SJCRH30 (cell line): ENCODE measurements at regions not wholly inside any gene's neighbourhood (a gene's known extent, or its start where the extent isn't known, plus 50 kb on each side); places are given as distances from the start of the nearest gene placed in this dataset.

Experiments
- DNase-seq, 2 experiments: peaks; one replicate each; pipeline ENCODE4 v3.0.0-alpha.2; 2015 to 2020
- H3K27ac ChIP-seq: fragments of 250-450 bp; sonication (Bioruptor Pico); 2 replicates; pipeline ENCODE4 v1.5.1; 2020; ENCODE audit warnings: mild to moderate bottlenecking, moderate library complexity
- H3K27me3 ChIP-seq: fragments of 250-450 bp; sonication (Bioruptor Pico); 2 replicates; pipeline ENCODE4 v1.5.1; 2020; ENCODE audit warnings: mild to moderate bottlenecking, moderate library complexity
- H3K36me3 ChIP-seq: fragments of 250-450 bp; sonication (Bioruptor Pico); 2 replicates; pipeline ENCODE4 v1.5.1; 2020; ENCODE audit warnings: mild to moderate bottlenecking, moderate library complexity
- H3K4me1 ChIP-seq: fragments of 250-450 bp; sonication (Bioruptor Pico); 2 replicates; pipeline ENCODE4 v1.5.1; 2020; ENCODE audit warnings: mild to moderate bottlenecking, moderate library complexity
- H3K4me3 ChIP-seq: fragments of 250-450 bp; sonication (Bioruptor Pico); 2 replicates; pipeline ENCODE4 v1.5.1; 2020; ENCODE audit warnings: mild to moderate bottlenecking, moderate library complexity
- H3K9me3 ChIP-seq: fragments of 250-450 bp; sonication (Bioruptor Pico); replicated peaks from 2 replicates; pipeline ENCODE4 v1.5.1; 2020; ENCODE audit warnings: mild to moderate bottlenecking, moderate library complexity

DNA sequence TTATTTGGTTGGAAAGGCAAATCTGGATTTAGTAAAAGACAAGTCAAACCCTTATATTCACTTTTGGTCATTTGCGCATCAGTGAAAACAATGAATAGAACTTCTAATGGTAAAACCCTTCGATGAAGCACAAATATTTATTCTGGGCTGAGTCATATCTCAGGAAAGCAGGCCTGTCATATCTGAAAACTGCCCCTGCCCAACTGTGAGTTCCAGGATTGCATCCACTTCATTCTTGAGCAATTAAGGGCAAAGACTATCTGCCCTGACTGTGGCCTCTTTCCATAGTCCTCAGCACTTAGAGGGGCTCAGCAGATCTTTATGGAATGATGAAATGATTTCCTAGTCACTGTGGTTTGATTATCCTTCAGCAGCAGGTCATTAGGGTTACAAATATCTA, 795.2 kb upstream of the ID2 start:
- Histone ChIP-seq H3K4me3 (no peak overlapping the region), H3K27me3 (no peaks in the 10 kb centered on the region), H3K9me3 (no peaks in the 10 kb centered on the region), H3K36me3 (no peaks in the 10 kb centered on the region), H3K27ac (no peak overlapping the region), H3K4me1 (no peaks in the 10 kb centered on the region)
- DNase-seq = no peak

- Histone ChIP-seq H3K27me3 (no peaks in the 10 kb centered on the region), H3K4me1 (no peaks in the 10 kb centered on the region), H3K9me3 (no peaks in the 10 kb centered on the region), H3K36me3 (no peaks in the 10 kb centered on the region), H3K27ac (no peak overlapping the region), H3K4me3 (no peak overlapping the region)
- no peak for DNase-seq
Measured at GRCh38 chr2:7887441-7887840, 794.4 kb upstream of the ID2 start.

DNA sequence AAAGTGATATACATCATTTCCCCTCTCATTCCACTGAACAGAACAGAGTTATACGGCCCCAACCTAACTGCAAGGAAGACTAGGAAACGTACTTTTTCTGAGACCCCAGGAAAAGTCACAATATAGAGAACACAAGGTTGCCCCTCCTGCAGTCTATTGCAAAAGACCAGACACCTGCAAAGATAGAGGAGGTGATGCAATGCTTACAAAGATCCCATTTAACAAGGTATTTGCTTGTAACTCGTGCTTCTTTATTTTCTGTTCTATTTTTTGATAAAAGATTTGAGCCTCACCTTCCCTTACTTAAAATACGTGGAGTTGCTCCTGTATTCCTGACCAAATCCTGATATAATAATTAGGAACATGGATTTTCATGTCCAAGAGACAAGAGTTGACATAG, 793.0 kb upstream of the ID2 start:
- Histone ChIP-seq H3K27me3 (no peaks in the 10 kb centered on the region), H3K36me3 (no peaks in the 10 kb centered on the region), H3K4me1 (no peaks in the 10 kb centered on the region), H3K27ac (no peak overlapping the region), H3K4me3 (no peak overlapping the region), H3K9me3 (no peaks in the 10 kb centered on the region)
- no peak for DNase-seq

- DNase-seq = no peak
- Histone ChIP-seq H3K9me3 (no peaks in the 10 kb centered on the region), H3K27ac (no peak overlapping the region), H3K4me1 (no peaks in the 10 kb centered on the region), H3K4me3 (no peak overlapping the region), H3K36me3 (no peaks in the 10 kb centered on the region), H3K27me3 (no peaks in the 10 kb centered on the region)
Measured at GRCh38 chr2:7891312-7891711, 790.5 kb upstream of the ID2 start.

DNA sequence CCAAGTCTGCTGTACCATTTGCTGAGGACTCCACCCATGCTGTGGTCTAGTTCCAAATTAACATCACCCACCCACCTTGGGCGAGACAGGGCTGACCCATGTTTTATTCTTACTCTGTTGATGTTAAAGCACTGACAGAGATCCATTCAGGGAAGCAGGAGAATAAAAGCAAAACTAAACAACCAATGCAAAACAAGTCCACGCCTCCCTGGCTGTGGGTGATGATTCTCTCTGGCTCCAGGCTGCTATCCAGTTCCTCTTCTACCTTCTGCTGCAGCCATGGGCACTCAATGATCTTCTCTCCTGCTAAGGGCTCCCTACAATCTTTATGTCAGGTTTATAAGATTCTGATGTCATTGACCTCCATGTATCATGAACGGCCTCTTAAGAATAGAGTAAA, 786.6 kb upstream of the ID2 start:
- Histone ChIP-seq H3K4me1 (no peaks in the 10 kb centered on the region), H3K9me3 (no peaks in the 10 kb centered on the region), H3K27me3 (no peaks in the 10 kb centered on the region), H3K27ac (no peak overlapping the region), H3K36me3 (no peaks in the 10 kb centered on the region), H3K4me3 (no peak overlapping the region)
- DNase-seq = no peak

- no peak overlapping the region for H3K4me3 ChIP-seq
- H3K9me3 ChIP-seq = no peaks in the 10 kb centered on the region
- no peaks in the 10 kb centered on the region for H3K36me3 ChIP-seq
- H3K27me3 ChIP-seq = no peaks in the 10 kb centered on the region
- no peak overlapping the region for H3K27ac ChIP-seq
- DNase-seq = no peak
- no peaks in the 10 kb centered on the region for H3K4me1 ChIP-seq
Measured at GRCh38 chr2:7896940-7897487, 784.8 kb upstream of the ID2 start.

GRCh38 chr2:7899241-7899640, 782.6 kb upstream of the ID2 start:
- Histone ChIP-seq H3K27me3 (no peaks in the 10 kb centered on the region), H3K9me3 (no peaks in the 10 kb centered on the region), H3K4me1 (no peaks in the 10 kb centered on the region), H3K27ac (no peak overlapping the region), H3K36me3 (no peaks in the 10 kb centered on the region), H3K4me3 (no peak overlapping the region)
- no peak for DNase-seq

- Histone ChIP-seq H3K27me3 (no peaks in the 10 kb centered on the region), H3K4me3 (no peak overlapping the region), H3K27ac (no peak overlapping the region), H3K36me3 (no peaks in the 10 kb centered on the region), H3K9me3 (no peaks in the 10 kb centered on the region), H3K4me1 (no peaks in the 10 kb centered on the region)
- DNase-seq = no peak
Measured at GRCh38 chr2:7899923-7900322, 781.9 kb upstream of the ID2 start.

- Histone ChIP-seq H3K4me1 (no peaks in the 10 kb centered on the region), H3K27ac (no peak overlapping the region), H3K9me3 (no peaks in the 10 kb centered on the region), H3K27me3 (no peaks in the 10 kb centered on the region), H3K4me3 (no peak overlapping the region), H3K36me3 (no peaks in the 10 kb centered on the region)
- no peak for DNase-seq
Measured at GRCh38 chr2:7900593-7900992, 781.3 kb upstream of the ID2 start.

DNA sequence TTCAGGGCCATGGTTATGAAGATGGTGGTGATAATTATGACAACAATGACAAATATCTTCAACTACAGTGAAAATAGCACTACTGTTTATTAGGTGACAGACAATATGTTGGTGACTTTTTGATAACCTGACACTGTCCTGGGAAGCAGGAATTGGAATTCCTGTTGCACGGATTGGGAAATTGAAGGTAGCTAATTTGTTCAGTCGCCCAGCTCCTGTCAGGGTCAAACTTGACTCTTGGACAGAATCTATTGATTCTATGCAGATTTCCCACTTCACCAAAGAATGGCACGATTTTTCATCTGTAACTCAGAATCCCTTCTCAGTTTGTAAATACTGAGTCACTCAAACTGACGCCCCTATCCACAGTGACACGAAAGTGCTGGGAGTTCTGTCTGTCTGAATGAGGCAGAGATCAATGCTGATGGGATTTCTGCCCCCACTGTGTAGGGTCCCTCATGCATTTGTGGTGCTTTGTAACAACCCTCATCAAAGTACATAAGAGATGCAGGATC, 779.5 kb upstream of the ID2 start:
- H3K4me3 ChIP-seq = no peak overlapping the region
- no peaks in the 10 kb centered on the region for H3K4me1 ChIP-seq
- H3K27ac ChIP-seq = no peak overlapping the region
- no peaks in the 10 kb centered on the region for H3K27me3 ChIP-seq
- DNase-seq = no peak
- H3K9me3 ChIP-seq = no peaks in the 10 kb centered on the region
- no peaks in the 10 kb centered on the region for H3K36me3 ChIP-seq

DNA sequence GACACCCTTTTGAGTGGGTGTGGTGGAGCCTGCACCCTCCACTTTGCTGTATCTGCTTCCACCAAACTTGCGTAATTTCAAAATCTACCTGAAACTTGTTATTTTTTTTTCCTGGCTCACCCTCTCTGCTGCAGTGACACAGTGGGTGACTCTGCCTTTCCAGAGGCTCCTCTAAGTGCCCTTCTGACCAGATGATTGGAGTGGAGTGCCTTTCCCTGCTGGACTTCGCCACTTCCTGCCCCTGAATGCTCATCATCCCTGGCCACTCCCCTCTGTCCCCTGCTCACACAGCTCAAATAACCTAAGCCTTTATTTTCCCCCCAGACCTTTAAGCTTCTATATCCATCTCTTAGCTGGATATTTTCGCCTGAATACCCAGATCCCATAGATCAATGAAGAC, 777.5 kb upstream of the ID2 start:
- Histone ChIP-seq H3K27me3 (no peaks in the 10 kb centered on the region), H3K36me3 (no peaks in the 10 kb centered on the region), H3K9me3 (no peaks in the 10 kb centered on the region), H3K4me1 (no peaks in the 10 kb centered on the region), H3K4me3 (no peak overlapping the region), H3K27ac (no peak overlapping the region)
- no peak for DNase-seq

DNA sequence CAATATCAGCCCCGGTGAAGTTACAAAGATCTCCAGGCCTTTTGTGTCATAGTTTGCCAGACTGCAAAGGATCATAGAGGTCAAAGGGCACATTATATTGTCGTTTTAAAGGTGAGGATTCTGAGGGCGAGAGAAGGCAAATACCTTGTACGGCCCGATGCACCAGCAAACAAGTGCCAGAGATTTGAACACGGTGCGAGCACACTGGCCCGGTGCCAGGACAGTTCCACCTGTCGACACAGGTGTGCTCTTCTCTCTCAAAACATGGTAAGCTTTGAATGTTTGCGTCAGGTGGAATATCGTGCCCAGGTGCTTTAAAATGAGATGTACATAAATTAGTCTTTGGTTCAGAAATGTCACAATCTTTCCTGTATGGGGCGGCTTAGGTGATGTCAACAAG, 776.1 kb upstream of the ID2 start:
- Histone ChIP-seq H3K9me3 (no peaks in the 10 kb centered on the region), H3K27me3 (no peaks in the 10 kb centered on the region), H3K27ac (no peak overlapping the region), H3K36me3 (no peaks in the 10 kb centered on the region), H3K4me1 (no peaks in the 10 kb centered on the region), H3K4me3 (no peak overlapping the region)
- no peak for DNase-seq

- no peaks in the 10 kb centered on the region for H3K4me1 ChIP-seq
- no peak overlapping the region for H3K27ac ChIP-seq
- no peak for DNase-seq
- no peaks in the 10 kb centered on the region for H3K27me3 ChIP-seq
- H3K9me3 ChIP-seq = no peaks in the 10 kb centered on the region
- H3K4me3 ChIP-seq = no peak overlapping the region
- H3K36me3 ChIP-seq = no peaks in the 10 kb centered on the region
Measured at GRCh38 chr2:7906431-7906830, 775.4 kb upstream of the ID2 start.

- Histone ChIP-seq H3K4me1 (no peaks in the 10 kb centered on the region), H3K9me3 (no peaks in the 10 kb centered on the region), H3K27me3 (no peaks in the 10 kb centered on the region), H3K36me3 (no peaks in the 10 kb centered on the region), H3K4me3 (no peak overlapping the region), H3K27ac (no peak overlapping the region)
- no peak for DNase-seq
Measured at GRCh38 chr2:7907041-7907440, 774.8 kb upstream of the ID2 start.

DNA sequence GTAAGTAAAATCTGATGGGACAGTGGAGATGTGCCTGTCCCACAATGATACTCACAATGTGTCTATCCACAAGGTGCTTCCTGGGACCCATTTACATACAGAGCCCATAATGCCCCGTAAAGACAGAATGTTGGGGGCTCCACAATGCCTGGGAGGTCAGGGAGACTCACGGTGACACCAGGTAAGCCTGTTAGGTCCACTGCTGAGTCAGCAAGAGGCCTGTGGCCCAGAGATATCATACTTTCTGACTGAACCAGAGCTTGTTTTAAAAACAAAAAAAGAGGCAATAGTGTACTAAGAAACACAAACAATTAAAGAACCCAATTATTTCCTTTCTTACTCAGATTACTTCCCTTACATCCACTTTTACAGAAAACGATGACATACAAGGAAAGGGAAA, 771.1 kb upstream of the ID2 start:
- no peaks in the 10 kb centered on the region for H3K9me3 ChIP-seq
- no peaks in the 10 kb centered on the region for H3K27me3 ChIP-seq
- no peak overlapping the region for H3K4me3 ChIP-seq
- no peaks in the 10 kb centered on the region for H3K36me3 ChIP-seq
- H3K4me1 ChIP-seq = no peaks in the 10 kb centered on the region
- DNase-seq = no peak
- no peak overlapping the region for H3K27ac ChIP-seq

DNA sequence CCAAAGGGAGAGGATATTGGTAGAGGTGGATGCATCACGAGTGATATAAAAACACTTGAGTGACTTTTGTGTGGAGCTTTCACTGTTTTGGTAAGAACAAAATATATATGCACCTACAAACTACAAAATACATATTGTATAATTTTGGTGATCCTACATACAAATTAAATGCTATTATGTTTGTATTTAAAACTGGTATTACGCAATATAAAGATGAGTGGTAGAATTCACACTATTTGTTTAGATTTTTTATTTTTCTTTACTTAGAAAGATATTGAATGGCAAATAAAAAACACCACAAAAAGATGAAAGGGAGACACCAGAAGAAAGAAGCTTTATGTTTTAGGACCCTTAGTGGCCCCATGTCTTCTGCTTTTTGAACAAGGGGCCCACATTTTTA, 770.7 kb upstream of the ID2 start:
- no peak overlapping the region for H3K27ac ChIP-seq
- DNase-seq = no peak
- H3K4me1 ChIP-seq = no peaks in the 10 kb centered on the region
- H3K4me3 ChIP-seq = no peak overlapping the region
- H3K27me3 ChIP-seq = no peaks in the 10 kb centered on the region
- H3K9me3 ChIP-seq = no peaks in the 10 kb centered on the region
- no peaks in the 10 kb centered on the region for H3K36me3 ChIP-seq
